ENCODE measurements at regions not wholly inside any gene's neighbourhood (a gene's known extent, or its start where the extent isn't known, plus 50 kb on each side); places are given as distances from the start of the nearest gene placed in this dataset.

GRCh38 chr6:19616022-19616421 lies 221.1 kb upstream of the ID4 start:
- DNase-seq: no peak

- no peak for DNase-seq
These were observed 204.9 kb upstream of the ID4 start for GRCh38 chr6:19632230-19632629.

- no peak for DNase-seq
These were observed 204.4 kb upstream of the ID4 start for GRCh38 chr6:19632786-19633185.

- DNase-seq: no peak
These were observed 201.4 kb upstream of the ID4 start for GRCh38 chr6:19635728-19636127.

- no peak for DNase-seq
These were observed 200.2 kb upstream of the ID4 start for GRCh38 chr6:19637010-19637409.

GRCh38 chr6:19638931-19639330 lies 198.2 kb upstream of the ID4 start:
- no peak for DNase-seq

GRCh38 chr6:19643287-19643686 lies 193.9 kb upstream of the ID4 start:
- DNase-seq: no peak

- no peak for DNase-seq
These were observed 193.5 kb upstream of the ID4 start for GRCh38 chr6:19643713-19644112.

- no peak for DNase-seq
These were observed 181.4 kb upstream of the ID4 start for GRCh38 chr6:19655744-19656143.

GRCh38 chr6:19660123-19660910 lies 176.9 kb upstream of the ID4 start:
- DNase-seq: no peak

- DNase-seq: no peak
These were observed 174.3 kb upstream of the ID4 start for GRCh38 chr6:19662911-19663310.

GRCh38 chr6:19663479-19663878 lies 173.7 kb upstream of the ID4 start:
- DNase-seq: no peak

GRCh38 chr6:19664050-19664449 lies 173.1 kb upstream of the ID4 start:
- DNase-seq: no peak

GRCh38 chr6:19664878-19665612 lies 172.1 kb upstream of the ID4 start:
- no peak for DNase-seq

- DNase-seq: no peak
These were observed 171.6 kb upstream of the ID4 start for GRCh38 chr6:19665613-19665909.

GRCh38 chr6:19668710-19669109 lies 168.5 kb upstream of the ID4 start:
- no peak for DNase-seq

GRCh38 chr6:19669206-19669605 lies 168.0 kb upstream of the ID4 start:
- no peak for DNase-seq

GRCh38 chr6:19682859-19683258 lies 154.3 kb upstream of the ID4 start:
- DNase-seq: no peak

GRCh38 chr6:19690325-19691075 lies 146.7 kb upstream of the ID4 start:
- DNase-seq: no peak

- peak; percentile 88 for DNase-seq
These were observed 145.6 kb upstream of the ID4 start for GRCh38 chr6:19691465-19692167.

- DNase-seq: no peak
These were observed 144.5 kb upstream of the ID4 start for GRCh38 chr6:19692506-19693298.

GRCh38 chr6:19694697-19695096 lies 142.5 kb upstream of the ID4 start:
- DNase-seq: no peak
